K562 (cell line): ENCODE measurements at regions not wholly inside any gene's neighbourhood (a gene's known extent, or its start where the extent isn't known, plus 50 kb on each side); places are given as distances from the start of the nearest gene placed in this dataset.

Source experiments
- ATAC-seq: fragments of 200-7000 bp; cut with Tn5 transposase; 3 replicates; pipeline ENCODE4 v1.9.1; 2020; ENCODE audit warnings: moderate library complexity
- BruUV-seq: library from RNA; stranded (reverse); fragments of 400-500 nt; replicated peaks from 2 replicates; lab custom pipeline; 2021; lab: Mats Ljungman, UMichigan
- CTCF ChIA-PET: fragments of 300-600 bp; formaldehyde crosslinking; extraction: SDS; loops from one replicate; lab custom pipeline; 2021; ENCODE audit warnings: low intra/inter-chr PET ratio; lab: Yijun Ruan, JAX
- POLR2A ChIA-PET: fragments of 300-600, 350-650 bp; sonication (Branson Sonifier 250); formaldehyde crosslinking; extraction: SDS; loops from one replicate; lab custom pipeline; 2021; ENCODE audit warnings: antibody characterized with exemption, inconsistent platforms; lab: Yijun Ruan, JAX
- DNase-seq, 4 experiments: peaks; one replicate each; pipeline versions ENCODE4 v3.0.0 to v3.0.0-alpha.2; 2011 to 2018; ENCODE audit warnings: low spot score in 3 of 4, mixed read lengths in 3 of 4; ENCODE audit errors: extremely low read depth in 1 of 4
- FAIRE-seq: peaks from 2 replicates; lab custom pipeline; 2011; peaks lifted over from hg19 to GRCh38; lab: Jason Lieb, UNC
- H2AFZ ChIP-seq: 2 replicates; pipeline ENCODE4 v1.6.0; 2011; ENCODE audit warnings: low read depth, low read length, control low read depth, inconsistent platforms
- H3K27ac ChIP-seq: fragments of 200-600 bp; 3 replicates; pipeline ENCODE4 v1.8.0; 2011; ENCODE audit warnings: low read depth, mild to moderate bottlenecking, control low read depth, inconsistent platforms, low read length, moderate library complexity, mixed read lengths; ENCODE audit errors: extremely low read depth
- H3K27me3 ChIP-seq, 2 experiments: fragments of 300-600 bp in 1 of 2; 2 replicates in 1 of 2; 3 replicates in 1 of 2; pipeline versions ENCODE4 v1.6.0 to v1.8.0; 2011; ENCODE audit warnings: inconsistent platforms in 2 of 2, low read length in 2 of 2, mild to moderate bottlenecking in 1 of 2, mixed read lengths in 1 of 2, moderate library complexity in 1 of 2; ENCODE audit not compliant: control insufficient read depth in 2 of 2, insufficient read depth in 2 of 2
- H3K36me3 ChIP-seq: fragments of 300-600 bp; 3 replicates; pipeline ENCODE4 v1.8.0; 2011; ENCODE audit warnings: mild to moderate bottlenecking, low read length, inconsistent platforms; ENCODE audit not compliant: control insufficient read depth, insufficient read depth
- H3K4me1 ChIP-seq, 2 experiments: fragments of 200-600 bp in 1 of 2; replicated peaks in 1 of 2; 2 replicates in 1 of 2; 3 replicates in 1 of 2; pipeline versions ENCODE4 v1.5.1 to v1.8.0; 2011; ENCODE audit warnings: inconsistent platforms in 2 of 2, low read length in 2 of 2, mild to moderate bottlenecking in 1 of 2, mixed read lengths in 1 of 2, moderate library complexity in 1 of 2; ENCODE audit not compliant: control insufficient read depth in 2 of 2, insufficient read depth in 2 of 2
- H3K4me2 ChIP-seq: 2 replicates; pipeline ENCODE4 v1.6.1; 2011; ENCODE audit warnings: low read length, control low read depth, inconsistent platforms, mixed read lengths; ENCODE audit not compliant: insufficient read depth
- H3K4me3 ChIP-seq: fragments of 200-600 bp; sonication (generic), shearing (Covaris generic); 2 replicates; pipeline ENCODE4 v1.5.1; 2016; ENCODE audit warnings: control low read depth, inconsistent platforms
- H3K79me2 ChIP-seq: fragments of 200-600 bp; 3 replicates; pipeline ENCODE4 v1.8.0; 2011; ENCODE audit warnings: low read length, inconsistent platforms; ENCODE audit not compliant: control insufficient read depth, insufficient read depth
- H3K9ac ChIP-seq, 2 experiments: 2 replicates each; pipeline versions ENCODE4 v1.6.0 to v1.6.1; 2011; ENCODE audit warnings: low read depth in 2 of 2, low read length in 2 of 2, control low read depth in 1 of 2, inconsistent platforms in 1 of 2, mild to moderate bottlenecking in 1 of 2, mixed read lengths in 1 of 2; ENCODE audit not compliant: insufficient read depth in 1 of 2
- H3K9me1 ChIP-seq: one replicate; pipeline ENCODE4 v1.6.0; 2011; ENCODE audit warnings: inconsistent platforms, mild to moderate bottlenecking, low read length, moderate library complexity; ENCODE audit not compliant: control insufficient read depth, insufficient read depth
- H3K9me3 ChIP-seq: replicated peaks from 2 replicates; pipeline ENCODE4 v1.5.1; 2011; ENCODE audit warnings: low read depth, low read length, inconsistent platforms; ENCODE audit not compliant: control insufficient read depth, insufficient read depth
- H4K20me1 ChIP-seq: replicated peaks from 2 replicates; pipeline ENCODE4 v1.6.1; 2011; ENCODE audit warnings: low read length, inconsistent platforms, mixed read lengths; ENCODE audit not compliant: control insufficient read depth, insufficient read depth
- DNMT1 ChIP-seq: fragments of 450-650 bp; IDR thresholded peaks from 2 replicates; pipeline ENCODE4 v1.6.1; 2016; ENCODE audit warnings: antibody characterized with exemption, mild to moderate bottlenecking
- MTA2 ChIP-seq: fragments of 450-650 bp; IDR thresholded peaks from 2 replicates; pipeline ENCODE4 v1.6.1; 2016; ENCODE audit warnings: low read depth
- ZFP1 ChIP-seq: fragments of 450-650 bp; formaldehyde crosslinking; IDR thresholded peaks from 2 replicates; pipeline ENCODE4 v1.4.0; 2020; ENCODE audit warnings: mild to moderate bottlenecking, mixed read lengths
- ZNF639 ChIP-seq, 2 experiments: fragments of 200-800 bp in 1 of 2; sonication (Bioruptor generic) in 1 of 2; sonication (generic) in 1 of 2; formaldehyde crosslinking in 1 of 2; IDR thresholded peaks in 1 of 2; conservative IDR thresholded peaks in 1 of 2; 2 replicates each; pipeline versions ENCODE4 v1.5.0 to v1.6.1; 2016 to 2020; ENCODE audit warnings: missing compliant biosample characterization in 1 of 2, missing genetic modification characterization in 1 of 2, missing genetic modification reagents in 1 of 2
- WGBS: fragments of 100-300 bp; shearing (Covaris generic); methylation state at CpG from one replicate; pipeline ENCODE4 v1.1.6; 2016; ENCODE audit warnings: low coverage, mixed read lengths; ENCODE audit not compliant: insufficient coverage; ENCODE audit errors: missing lambda C conversion rate; 5-methylcytosine and 5-hydroxymethylcytosine counted together
- in situ Hi-C: fragments of 300-500 bp; cut with MboI; formaldehyde crosslinking; loops from 4 replicates; pipeline ENCODE4 v1.15.0; 2018; ENCODE audit warnings: inconsistent platforms, mixed read lengths
- intact Hi-C: fragments of 100-400 bp; cut with micrococcal nuclease; formaldehyde crosslinking; loops from 2 replicates; pipeline ENCODE4 v1.14.2; 2022

GRCh38 chr13:63120883-63121282 lies 1705.2 kb upstream of the PCDH20 start:
- Histone ChIP-seq H3K9me1 (no peaks in the 10 kb centered on the region), H3K4me2 (no peak overlapping the region), H3K9ac (no peak overlapping the region), H3K27ac (no peak overlapping the region), H3K36me3 (no peaks in the 10 kb centered on the region), H3K4me3 (no peak overlapping the region), H3K79me2 (no peaks in the 10 kb centered on the region), H4K20me1 (no peaks in the 10 kb centered on the region), H3K4me1 (no peaks in the 10 kb centered on the region), H3K9me3 (no peaks in the 10 kb centered on the region), H3K27me3 (no peaks in the 10 kb centered on the region), H2AFZ (no peak overlapping the region)
- FAIRE-seq (no peak), DNase-seq (no peak), ATAC-seq (no peak)
- WGBS = 0% methylated on average over 2 of the region's 2 CpGs
- in situ Hi-C loops = no loop called here
- CTCF ChIA-PET = no interaction called here
- TF ChIP-seq DNMT1 (no peak), ZFP1 (CRISPR knock-in tag) (no peak), ZNF639 (CRISPR knock-in tag; conservative IDR thresholded peaks at IDR 0.05 in 1 of 2, IDR thresholded peaks at IDR 0.05 in 1 of 2) (no peak)
- no TSS peak for BruUV-seq
- intact Hi-C loops = no loop called here
- POLR2A ChIA-PET = no interaction called here

GRCh38 chr13:63117710-63118109 lies 1702.1 kb upstream of the PCDH20 start:
- Histone ChIP-seq H4K20me1 (no peaks in the 10 kb centered on the region), H3K9me3 (no peaks in the 10 kb centered on the region), H3K9ac (no peak overlapping the region), H2AFZ (no peak overlapping the region), H3K4me3 (no peak overlapping the region), H3K9me1 (no peaks in the 10 kb centered on the region), H3K27ac (no peak overlapping the region), H3K27me3 (no peaks in the 10 kb centered on the region), H3K4me1 (no peaks in the 10 kb centered on the region), H3K79me2 (no peaks in the 10 kb centered on the region), H3K36me3 (no peaks in the 10 kb centered on the region), H3K4me2 (no peak overlapping the region)
- ChIA-PET CTCF (no interaction called here), POLR2A (no interaction called here)
- intact Hi-C loops (no loop called here), in situ Hi-C loops (no loop called here)
- TF ChIP-seq MTA2 = no peak
- 0% methylated on average over 12 of the region's 15 CpGs for WGBS
- ATAC-seq (no peak), FAIRE-seq (no peak), DNase-seq (no peak)
- BruUV-seq = no TSS peak
